Stimulated activated CD8-positive, alpha-beta memory T cell treated with anti-CD3 and anti-CD28 coated beads, Interleukin-4, amount 100 ng/mL, for 48 hours (primary cell): ENCODE measurements at regions not wholly inside any gene's neighbourhood (a gene's known extent, or its start where the extent isn't known, plus 50 kb on each side); places are given as distances from the start of the nearest gene placed in this dataset.

Experiments used
- DNase-seq: peaks from one replicate; pipeline ENCODE4 v3.0.0-alpha.2; 2020

GRCh38 chr5:56617998-56618397, 197.4 kb upstream of the MAP3K1 start:
- DNase-seq, result no peak

- DNase-seq, result no peak
Observed at GRCh38 chr5:56616454-56617160, 198.7 kb upstream of the MAP3K1 start.

DNA sequence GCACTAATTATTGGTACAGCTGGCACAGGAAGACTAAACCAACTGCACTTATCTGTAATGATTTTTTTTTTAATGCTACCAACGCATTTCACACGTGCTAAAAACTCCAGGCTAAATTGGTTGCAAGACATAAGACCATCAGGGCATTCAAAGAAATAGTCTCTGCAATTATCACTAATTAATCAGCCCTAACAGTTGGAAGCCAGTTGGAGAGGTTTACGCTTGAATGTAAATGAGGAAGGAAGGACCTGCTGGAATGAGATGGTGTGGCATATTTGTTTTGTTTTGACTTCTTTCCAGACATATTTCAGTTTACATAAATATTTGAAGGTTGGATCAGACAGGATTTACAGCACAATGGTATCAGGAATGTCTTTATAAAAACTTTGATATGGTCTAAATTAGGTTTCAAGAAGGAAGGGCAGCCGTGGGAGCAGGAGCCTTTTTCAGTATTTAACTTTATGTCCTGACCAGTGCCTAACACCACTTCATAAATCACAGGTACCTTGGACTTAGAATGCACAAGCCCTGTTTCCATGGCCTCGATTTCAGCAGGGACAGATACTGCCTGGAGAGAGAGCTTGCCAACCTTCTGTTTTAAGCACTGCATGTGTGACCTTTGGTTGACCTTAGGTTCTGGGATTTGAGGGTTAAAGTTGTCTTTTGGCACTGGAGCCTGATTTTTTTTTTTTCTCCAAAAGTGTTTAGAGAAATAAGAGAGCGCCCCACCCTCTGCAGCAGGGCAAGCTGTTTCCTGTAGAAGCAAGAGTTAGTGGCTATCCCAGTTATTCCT, 199.8 kb upstream of the MAP3K1 start:
- DNase-seq, result no peak

GRCh38 chr5:56612759-56613158, 202.6 kb upstream of the MAP3K1 start:
- DNase-seq, result no peak

DNA sequence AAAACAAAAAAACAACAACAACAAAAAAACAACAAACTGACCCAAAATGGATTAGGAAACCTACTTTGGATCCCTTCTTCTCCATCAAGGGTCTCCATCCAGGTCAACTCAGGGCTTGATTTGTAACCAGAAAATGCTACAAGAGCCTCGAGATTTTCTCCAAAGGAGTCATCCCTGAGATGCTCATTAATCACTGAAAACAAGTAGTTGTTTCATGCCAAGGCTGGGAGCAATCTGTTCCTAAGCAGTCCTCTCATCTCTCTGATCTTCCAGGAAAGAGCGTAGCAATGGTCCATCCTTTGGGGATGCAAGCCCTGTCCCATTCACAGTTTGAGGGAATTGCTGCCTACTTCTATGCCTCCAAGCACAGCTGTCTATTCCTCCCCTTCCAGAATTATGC, 203.0 kb upstream of the MAP3K1 start:
- no peak for DNase-seq

GRCh38 chr5:56610093-56610698, 205.2 kb upstream of the MAP3K1 start:
- peak; percentile 47 for DNase-seq

DNA sequence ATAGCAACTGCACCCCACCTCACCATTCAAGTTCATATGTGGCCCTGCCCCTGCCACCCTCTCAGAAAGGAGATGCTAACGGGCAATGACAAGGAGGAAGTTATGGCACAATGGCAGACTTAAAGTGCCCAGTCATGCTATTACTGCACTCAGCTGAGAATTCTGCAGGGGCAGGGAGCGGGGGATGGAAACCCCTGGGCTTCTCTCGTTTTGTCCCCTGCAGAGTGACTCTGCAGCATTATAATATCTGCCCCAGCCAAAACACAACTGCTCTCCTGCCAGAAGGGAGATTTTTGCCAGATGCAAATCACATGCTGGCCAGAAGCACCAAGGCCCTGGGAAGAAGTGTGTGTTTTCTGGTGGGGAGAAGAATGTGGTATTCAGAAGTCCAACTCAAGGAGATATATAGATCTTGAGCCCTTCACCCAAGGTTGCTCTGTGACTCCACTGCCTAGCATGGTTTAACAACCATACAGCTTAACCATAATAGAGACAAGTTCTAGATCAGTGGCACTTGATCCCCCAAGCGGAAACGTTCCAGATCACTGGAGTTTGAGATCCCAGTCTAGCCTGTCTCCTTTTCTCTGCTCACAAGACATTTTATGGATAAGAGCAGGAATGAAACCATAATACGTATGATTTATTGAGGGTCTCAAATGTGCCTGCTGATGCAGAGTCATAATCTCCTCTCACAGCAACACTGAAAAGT, 207.0 kb upstream of the MAP3K1 start:
- DNase-seq, result no peak

- DNase-seq, result no peak
Observed at GRCh38 chr5:56607551-56607950, 207.8 kb upstream of the MAP3K1 start.

- no peak for DNase-seq
Observed at GRCh38 chr5:56607074-56607473, 208.3 kb upstream of the MAP3K1 start.

DNA sequence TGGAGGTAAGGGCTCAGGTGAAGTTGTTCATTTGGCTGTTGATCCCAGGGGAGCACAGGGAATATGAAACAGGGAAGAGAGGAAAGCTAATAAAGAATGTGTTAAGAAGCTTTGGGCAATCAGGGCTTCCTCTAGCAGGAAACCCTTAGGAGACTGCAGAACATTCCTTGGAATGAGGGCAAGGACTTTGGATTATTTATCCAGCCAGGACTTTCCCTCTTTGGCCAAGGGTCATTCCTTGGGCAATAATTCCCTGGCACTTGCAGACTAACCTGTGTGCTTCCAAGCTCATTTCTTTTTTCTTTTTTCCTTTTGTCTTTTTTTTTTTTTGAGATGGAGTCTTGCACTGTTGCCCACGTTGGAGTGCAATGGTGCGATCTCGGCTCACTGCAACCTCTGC, 209.2 kb upstream of the MAP3K1 start:
- DNase-seq, result no peak

DNA sequence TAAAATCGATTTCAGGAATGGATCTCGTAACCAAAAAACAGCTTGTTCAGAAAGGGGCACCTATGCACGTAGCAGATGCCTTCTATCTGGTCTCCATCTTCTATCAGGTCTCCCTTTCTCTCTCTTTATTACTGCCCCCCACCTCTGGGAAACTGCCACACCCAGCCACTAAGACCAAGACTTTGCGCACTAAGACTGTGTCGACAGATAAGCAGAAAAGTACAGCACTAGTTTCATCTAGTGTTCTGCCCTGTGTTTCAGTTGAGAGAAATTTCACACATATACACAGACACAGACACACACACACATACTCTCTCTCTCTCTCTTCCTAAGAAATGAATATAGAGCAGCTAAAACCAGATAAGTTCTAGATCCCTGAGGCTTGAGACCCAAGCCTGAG, 210.1 kb upstream of the MAP3K1 start:
- DNase-seq, result no peak

DNA sequence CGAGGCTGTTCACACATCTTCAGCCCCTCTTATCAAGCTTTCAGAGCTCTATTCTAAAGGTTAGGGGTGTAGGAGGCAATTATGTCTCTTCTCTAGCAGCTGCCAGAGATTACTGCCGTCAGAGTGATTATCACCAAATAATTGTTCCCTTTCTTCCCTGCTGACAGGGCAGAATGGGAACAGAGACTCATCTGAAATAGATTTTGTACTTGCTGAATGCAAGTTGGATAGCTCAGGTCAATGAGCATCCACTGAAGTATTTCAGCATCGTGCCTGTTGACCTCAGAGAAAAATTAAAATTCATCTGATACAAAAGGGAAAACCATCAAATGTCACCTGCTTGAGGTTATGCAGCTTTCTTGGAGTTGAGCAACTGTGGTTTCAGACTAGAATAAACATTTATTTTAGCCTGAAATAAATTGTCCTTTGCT, 213.7 kb upstream of the MAP3K1 start:
- DNase-seq, result no peak

DNA sequence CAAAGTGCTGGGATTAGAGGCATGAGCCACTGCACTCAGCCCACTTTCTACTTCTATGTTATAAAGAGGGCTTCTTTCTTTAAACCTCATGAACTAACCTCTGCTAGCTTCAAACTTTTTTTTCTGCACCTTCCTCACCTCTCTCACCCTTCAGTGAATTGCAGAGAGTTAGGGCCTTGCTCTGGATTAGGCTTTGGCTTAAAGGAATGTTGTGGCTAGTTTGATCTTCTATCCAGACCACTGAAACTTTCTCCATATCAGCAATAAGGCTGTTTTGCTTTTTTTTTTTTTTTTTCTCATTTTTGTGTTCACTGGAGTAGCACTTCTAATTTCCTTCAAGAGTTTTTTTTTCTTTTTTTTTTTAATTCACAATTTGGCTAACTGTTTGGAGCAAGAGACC, 216.4 kb upstream of the MAP3K1 start:
- no peak for DNase-seq

- no peak for DNase-seq
Observed at GRCh38 chr5:56596155-56596554, 219.2 kb upstream of the MAP3K1 start.

- no peak for DNase-seq
Observed at GRCh38 chr5:56595566-56595965, 219.8 kb upstream of the MAP3K1 start.

- no peak for DNase-seq
Observed at GRCh38 chr5:56594792-56595191, 220.6 kb upstream of the MAP3K1 start.

DNA sequence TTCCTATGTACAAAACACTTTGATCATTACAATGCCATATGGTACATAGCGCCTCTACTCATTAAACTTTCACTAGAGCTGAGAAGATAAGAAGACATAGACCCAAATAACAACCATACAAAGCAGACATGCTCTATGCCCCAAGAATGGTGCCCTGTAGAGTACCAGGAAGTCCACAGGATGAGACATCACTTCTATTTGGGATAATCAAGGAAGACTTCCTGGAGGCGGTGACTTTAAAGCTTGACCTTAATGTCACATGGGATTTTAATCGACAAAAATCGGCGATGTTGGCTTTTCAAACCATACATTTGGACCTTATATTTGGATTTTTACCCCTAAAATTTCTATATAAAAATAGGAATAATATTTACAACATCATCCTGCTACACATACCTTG, 224.3 kb upstream of the MAP3K1 start:
- DNase-seq, result no peak

DNA sequence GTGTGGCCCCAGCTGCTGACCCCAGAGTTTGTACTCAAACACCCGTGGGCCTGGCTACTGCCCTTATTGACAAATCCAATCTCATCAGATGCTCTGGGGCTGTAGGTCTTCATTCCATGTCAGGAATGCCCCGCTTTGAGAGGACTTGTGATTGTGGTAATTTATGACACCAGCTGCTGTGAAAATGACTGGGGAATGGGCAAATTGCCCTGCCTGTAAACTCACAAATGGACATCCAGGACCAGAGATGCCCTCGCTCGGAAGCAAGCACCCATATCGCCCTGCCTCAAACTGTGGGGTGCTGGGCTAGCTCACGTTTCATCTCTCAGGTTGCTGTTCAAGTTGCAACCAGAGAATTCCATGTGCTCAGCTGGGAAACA, 225.9 kb upstream of the MAP3K1 start:
- no peak for DNase-seq

DNA sequence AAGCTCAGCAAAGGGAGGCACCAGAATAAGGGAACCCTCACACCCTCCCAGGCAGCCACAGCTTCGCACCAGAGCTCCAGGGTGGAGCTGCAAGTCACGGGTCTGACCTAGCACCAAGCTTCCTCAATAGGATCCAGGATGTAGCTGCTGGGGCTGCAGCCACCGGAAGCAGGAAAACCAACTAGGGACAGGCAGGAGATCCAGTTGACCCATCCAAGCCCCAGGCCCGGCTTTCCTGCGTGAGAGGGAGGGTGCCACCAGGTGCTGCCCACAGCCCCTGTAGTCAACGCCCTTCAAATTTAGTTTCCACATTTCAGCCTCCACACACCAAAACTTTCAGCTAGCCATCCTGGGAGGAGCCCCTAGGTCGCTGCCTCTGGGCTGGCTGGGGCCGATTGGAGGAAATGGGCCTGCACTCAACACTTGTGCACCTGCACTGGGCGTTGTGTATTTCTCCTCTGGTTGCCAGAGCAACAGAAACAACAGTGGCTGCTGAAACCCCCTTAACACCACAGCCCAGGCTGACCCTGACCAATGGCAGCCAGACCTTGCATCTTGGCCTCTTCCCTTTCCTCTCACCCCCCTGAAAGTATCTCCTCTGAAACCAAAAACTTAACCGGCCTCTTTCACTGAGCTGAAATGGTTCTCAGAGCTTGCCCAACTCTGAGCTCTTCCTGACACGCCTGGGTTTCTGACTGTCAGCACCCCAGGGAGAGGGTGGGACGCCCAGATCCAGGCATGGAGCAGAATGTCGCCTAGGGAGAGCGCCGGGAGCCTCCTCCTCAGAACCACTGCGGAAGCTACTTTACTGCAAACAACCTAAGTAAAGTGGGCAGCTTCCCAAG, 226.5 kb upstream of the MAP3K1 start:
- peak; percentile 42 for DNase-seq

- no peak for DNase-seq
Observed at GRCh38 chr5:56588131-56588487, 227.2 kb upstream of the MAP3K1 start.

- no peak for DNase-seq
Observed at GRCh38 chr5:56587381-56588130, 227.8 kb upstream of the MAP3K1 start.
